Astrocyte of the cerebellum (primary cell): ENCODE measurements at regions not wholly inside any gene's neighbourhood (a gene's known extent, or its start where the extent isn't known, plus 50 kb on each side); places are given as distances from the start of the nearest gene placed in this dataset.

Experiments used
- DNase-seq: peaks from one replicate; pipeline ENCODE4 v3.0.0-alpha.2; 2011; ENCODE audit warnings: low read depth
- H3K4me3 ChIP-seq: 2 replicates; pipeline ENCODE4 v1.5.1; 2011; ENCODE audit warnings: mild to moderate bottlenecking, low read depth, low read length, moderate library complexity
- in situ Hi-C: cut with HindIII; loops from 2 replicates; pipeline ENCODE4 v1.10.0; 2017; ENCODE audit warnings: low sequenced_read_pairs
- TF ChIP-seq, protein P1 (sequence below): IDR thresholded peaks from 2 replicates; pipeline ENCODE4 v1.5.1; 2012; ENCODE audit warnings: low read length, low read depth, moderate library complexity, mild to moderate bottlenecking; ENCODE audit errors: missing control alignments

DNA sequence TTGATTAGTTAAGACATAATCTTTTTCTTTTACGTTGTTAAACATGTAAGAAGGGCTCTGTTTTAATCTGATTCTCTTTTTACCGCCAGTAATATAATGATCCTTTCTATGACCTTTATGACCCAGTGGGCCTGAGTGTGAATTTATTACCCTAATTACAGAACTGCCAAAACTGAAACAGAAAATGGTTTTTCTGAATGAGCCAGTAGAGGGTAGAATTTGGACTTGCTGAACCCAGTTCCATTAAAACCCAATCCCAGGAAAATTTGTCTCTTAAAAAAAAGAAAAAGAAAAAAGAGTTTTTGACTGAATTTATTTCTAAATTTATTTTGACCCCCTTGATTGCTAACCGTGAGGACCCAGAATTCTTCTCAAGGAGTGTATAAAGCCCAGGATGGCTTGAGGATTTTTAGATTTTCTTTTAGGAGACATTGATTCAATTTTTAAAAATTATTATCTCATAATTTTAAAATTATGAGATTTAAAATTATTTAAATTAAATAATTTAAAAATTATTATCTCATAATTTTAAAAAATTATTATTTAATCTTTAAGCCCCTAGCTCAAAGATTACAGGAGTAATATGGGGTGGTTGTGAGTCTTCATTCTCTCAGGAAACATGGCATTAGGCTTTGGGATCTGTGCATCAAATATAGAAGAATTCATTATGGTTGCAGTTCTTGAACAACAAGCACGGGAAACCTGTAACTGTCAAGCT lies 94.1 kb upstream of the GLIS3 start:
- no peak overlapping the region for H3K4me3 ChIP-seq
- TF ChIP-seq, protein P1, sequence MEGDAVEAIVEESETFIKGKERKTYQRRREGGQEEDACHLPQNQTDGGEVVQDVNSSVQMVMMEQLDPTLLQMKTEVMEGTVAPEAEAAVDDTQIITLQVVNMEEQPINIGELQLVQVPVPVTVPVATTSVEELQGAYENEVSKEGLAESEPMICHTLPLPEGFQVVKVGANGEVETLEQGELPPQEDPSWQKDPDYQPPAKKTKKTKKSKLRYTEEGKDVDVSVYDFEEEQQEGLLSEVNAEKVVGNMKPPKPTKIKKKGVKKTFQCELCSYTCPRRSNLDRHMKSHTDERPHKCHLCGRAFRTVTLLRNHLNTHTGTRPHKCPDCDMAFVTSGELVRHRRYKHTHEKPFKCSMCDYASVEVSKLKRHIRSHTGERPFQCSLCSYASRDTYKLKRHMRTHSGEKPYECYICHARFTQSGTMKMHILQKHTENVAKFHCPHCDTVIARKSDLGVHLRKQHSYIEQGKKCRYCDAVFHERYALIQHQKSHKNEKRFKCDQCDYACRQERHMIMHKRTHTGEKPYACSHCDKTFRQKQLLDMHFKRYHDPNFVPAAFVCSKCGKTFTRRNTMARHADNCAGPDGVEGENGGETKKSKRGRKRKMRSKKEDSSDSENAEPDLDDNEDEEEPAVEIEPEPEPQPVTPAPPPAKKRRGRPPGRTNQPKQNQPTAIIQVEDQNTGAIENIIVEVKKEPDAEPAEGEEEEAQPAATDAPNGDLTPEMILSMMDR: no peak
- in situ Hi-C loops: no loop called here
- DNase-seq: no peak

DNA sequence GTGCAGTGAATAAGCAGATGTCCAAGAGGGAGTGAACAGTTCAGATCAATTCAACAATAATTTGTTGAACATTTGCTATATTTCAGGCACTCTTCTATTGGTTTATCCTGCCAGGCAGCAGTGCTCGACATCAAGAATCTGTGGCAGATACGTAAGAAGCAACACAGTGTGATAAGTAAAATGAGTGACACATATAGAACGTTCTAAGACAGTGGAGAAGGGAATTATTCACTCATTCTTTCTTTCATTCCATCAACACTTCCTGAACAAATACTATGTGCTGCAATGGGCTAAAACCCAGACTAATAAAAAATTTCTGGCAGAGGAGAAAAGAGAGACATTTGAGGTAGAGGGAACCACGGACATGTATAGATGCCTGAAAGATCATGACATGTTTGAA lies 89.9 kb upstream of the GLIS3 start:
- in situ Hi-C loops: no loop called here
- DNase-seq: no peak
- TF ChIP-seq, protein P1: no peak
- no peak overlapping the region for H3K4me3 ChIP-seq

DNA sequence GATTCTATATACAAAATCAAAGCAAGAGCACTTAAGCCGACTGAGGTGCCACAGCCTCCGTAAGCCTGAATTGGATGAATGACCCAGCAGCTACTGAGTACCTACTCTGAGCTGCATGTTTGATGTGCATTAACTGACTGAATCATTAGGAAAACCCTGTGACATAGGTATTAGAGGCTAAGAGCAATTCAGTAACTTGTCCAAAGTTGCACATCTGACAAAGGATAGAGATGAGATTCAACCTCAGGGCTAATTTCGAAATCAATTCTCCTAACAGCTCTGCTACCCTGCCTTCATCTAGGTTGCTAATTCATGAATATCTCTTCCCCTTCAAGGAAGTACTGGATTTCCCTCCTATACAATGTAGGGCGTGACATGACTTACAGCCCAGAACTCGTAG lies 89.1 kb upstream of the GLIS3 start:
- TF ChIP-seq, protein P1: no peak
- in situ Hi-C loops: no loop called here
- DNase-seq: no peak

DNA sequence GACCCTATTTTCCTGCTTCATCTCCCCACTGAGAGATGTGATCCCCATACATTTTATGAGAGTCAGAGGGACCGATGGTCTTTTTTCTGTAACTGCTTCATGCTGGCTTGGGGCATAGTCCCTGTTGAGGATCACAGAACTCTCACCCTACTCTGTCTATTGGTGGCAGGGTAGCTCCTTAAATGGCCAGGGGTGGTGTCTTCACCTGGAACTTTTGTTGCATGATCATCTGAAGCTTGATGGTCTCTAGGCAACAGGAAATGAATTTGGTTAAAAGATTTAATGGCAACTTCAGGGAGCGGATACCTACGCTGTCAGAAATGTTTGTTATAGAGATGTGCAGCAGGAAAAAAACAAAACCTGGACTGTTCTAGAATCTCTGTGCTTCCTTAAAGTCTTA lies 87.0 kb upstream of the GLIS3 start:
- in situ Hi-C loops: no loop called here
- H3K4me3 ChIP-seq: no peak overlapping the region
- TF ChIP-seq, protein P1: no peak
- DNase-seq: no peak

More for the DNA sequence above, 89.1 kb upstream of the GLIS3 start:
- no peak overlapping the region for H3K4me3 ChIP-seq

DNA sequence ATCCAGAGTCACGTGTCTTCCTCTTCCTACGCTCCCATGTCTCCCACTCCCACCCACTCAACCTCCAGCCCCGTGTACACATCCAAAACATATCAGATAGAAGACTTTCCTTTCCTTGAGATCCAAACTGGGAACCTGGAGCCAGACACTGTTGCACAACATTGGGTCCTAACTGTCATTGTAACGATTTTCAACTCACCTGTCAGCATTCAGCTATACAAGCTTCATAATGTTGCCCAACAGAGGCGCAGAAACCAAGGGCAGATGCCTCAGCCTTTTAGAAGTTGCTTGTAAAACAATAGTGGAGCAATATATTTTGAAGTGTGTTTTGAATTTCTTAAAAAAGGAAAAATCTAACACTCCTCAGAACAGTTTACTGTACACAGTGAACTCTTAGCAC lies 84.9 kb upstream of the GLIS3 start:
- in situ Hi-C loops: no loop called here
- no peak for DNase-seq
- H3K4me3 ChIP-seq: no peak overlapping the region
- TF ChIP-seq, protein P1: no peak

DNA sequence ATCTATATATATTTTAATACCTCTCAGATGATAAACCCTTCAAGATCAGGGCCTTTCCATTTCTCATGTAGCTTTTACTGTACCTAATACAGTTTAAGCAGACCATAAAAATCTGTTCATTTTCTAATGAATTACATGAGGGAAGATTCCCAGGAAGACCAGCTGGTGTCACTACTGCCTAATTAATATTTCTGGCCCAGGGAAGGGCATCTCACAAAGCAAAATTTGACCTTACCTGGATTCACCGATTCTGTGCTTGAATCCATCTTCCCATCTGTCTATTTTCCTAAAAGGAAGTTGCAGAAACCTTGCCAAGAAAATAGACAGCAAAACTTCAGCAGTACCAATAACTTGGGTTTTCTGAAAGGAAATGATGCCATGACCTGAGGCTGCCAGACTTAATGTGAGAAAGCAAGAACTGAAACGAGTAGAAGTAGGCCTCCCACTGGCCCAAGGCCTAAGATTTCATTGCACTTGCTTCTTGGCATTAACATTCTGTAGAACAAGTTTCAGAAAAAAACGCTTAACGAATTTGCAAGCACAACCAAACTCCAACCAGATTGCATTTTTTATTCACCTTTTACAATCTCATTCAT lies 83.0 kb upstream of the GLIS3 start:
- H3K4me3 ChIP-seq: no peak overlapping the region
- in situ Hi-C loops: no loop called here
- TF ChIP-seq, protein P1: peak; percentile 56
- DNase-seq: peak; percentile 20
